ENCODE measurements at regions not wholly inside any gene's neighbourhood (a gene's known extent, or its start where the extent isn't known, plus 50 kb on each side); places are given as distances from the start of the nearest gene placed in this dataset.
A peak's percentile ranks its signal among the peaks of the same experiment; 100 is the strongest.

- no peak for FAIRE-seq
These were observed 1109.5 kb downstream of the SLITRK1 start for GRCh38 chr13:82772816-82773215.

GRCh38 chr13:82766732-82767321 is 1115.4 kb downstream of the SLITRK1 start:
- FAIRE-seq, result no peak

- FAIRE-seq, result no peak
These were observed 1124.2 kb downstream of the SLITRK1 start for GRCh38 chr13:82758044-82758443.

GRCh38 chr13:82751206-82751605 is 1131.1 kb downstream of the SLITRK1 start:
- no peak for FAIRE-seq

GRCh38 chr13:82749551-82749950 is 1132.7 kb downstream of the SLITRK1 start:
- FAIRE-seq, result no peak

- no peak for FAIRE-seq
These were observed 1134.3 kb downstream of the SLITRK1 start for GRCh38 chr13:82747958-82748357.

GRCh38 chr13:82747291-82747690 is 1135.0 kb downstream of the SLITRK1 start:
- FAIRE-seq, result no peak

- FAIRE-seq, result no peak
These were observed 1141.8 kb downstream of the SLITRK1 start for GRCh38 chr13:82740442-82740841.

GRCh38 chr13:82739881-82740280 is 1142.4 kb downstream of the SLITRK1 start:
- no peak for FAIRE-seq

GRCh38 chr13:82729401-82729800 is 1152.9 kb downstream of the SLITRK1 start:
- FAIRE-seq, result no peak

- no peak for FAIRE-seq
These were observed 1161.3 kb downstream of the SLITRK1 start for GRCh38 chr13:82720986-82721385.

GRCh38 chr13:82719987-82720386 is 1162.3 kb downstream of the SLITRK1 start:
- no peak for FAIRE-seq

GRCh38 chr13:82717249-82717648 is 1165.0 kb downstream of the SLITRK1 start:
- no peak for FAIRE-seq

- FAIRE-seq, result no peak
These were observed 1168.4 kb downstream of the SLITRK1 start for GRCh38 chr13:82713687-82714405.

GRCh38 chr13:82702513-82702912 is 1179.8 kb downstream of the SLITRK1 start:
- FAIRE-seq, result no peak

- FAIRE-seq, result no peak
These were observed 1181.3 kb downstream of the SLITRK1 start for GRCh38 chr13:82701020-82701419.

- FAIRE-seq, result no peak
These were observed 1183.3 kb downstream of the SLITRK1 start for GRCh38 chr13:82698941-82699340.

GRCh38 chr13:82698383-82698782 is 1183.9 kb downstream of the SLITRK1 start:
- peak; percentile 43 for FAIRE-seq

- no peak for FAIRE-seq
These were observed 1188.7 kb downstream of the SLITRK1 start for GRCh38 chr13:82693607-82694006.

- no peak for FAIRE-seq
These were observed 1193.8 kb downstream of the SLITRK1 start for GRCh38 chr13:82688400-82688994.

- no peak for FAIRE-seq
These were observed 1194.4 kb downstream of the SLITRK1 start for GRCh38 chr13:82687884-82688283.

GRCh38 chr13:82681535-82681934 is 1200.7 kb downstream of the SLITRK1 start:
- no peak for FAIRE-seq

GRCh38 chr13:82678052-82678451 is 1204.2 kb downstream of the SLITRK1 start:
- FAIRE-seq, result no peak

- FAIRE-seq, result no peak
These were observed 1207.2 kb downstream of the SLITRK1 start for GRCh38 chr13:82675024-82675423.
